ENCODE measurements at regions not wholly inside any gene's neighbourhood (a gene's known extent, or its start where the extent isn't known, plus 50 kb on each side); places are given as distances from the start of the nearest gene placed in this dataset.
"Not testable (repeated sequence)": the region's sequence is repeated elsewhere in the genome, so short reads cannot be mapped to it uniquely, and the experiment has no call there.

DNA sequence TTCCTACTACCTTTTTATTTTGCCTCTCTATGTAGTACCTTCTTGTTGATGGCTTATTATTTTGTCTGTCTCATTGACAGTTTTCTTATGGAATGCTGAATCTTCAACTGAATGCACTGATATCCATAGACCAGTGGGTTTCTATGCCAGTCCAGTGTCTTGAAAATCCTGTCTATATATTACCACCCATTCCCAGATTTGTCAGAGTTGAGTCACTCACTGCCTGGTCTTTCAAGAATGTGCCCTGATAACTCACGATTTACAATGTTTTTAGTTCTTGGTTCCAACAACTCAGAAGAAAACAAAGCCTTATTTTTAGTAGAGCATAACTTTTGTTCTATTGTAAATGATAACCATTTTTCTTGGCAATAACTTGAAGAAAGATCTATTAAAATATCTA is 606.0 kb upstream of the PITX2 start:
- DNase-seq (ENCODE audit: extremely low read depth in 1 of 2, low read depth in 1 of 2): no peak

- no peak for DNase-seq (ENCODE audit: extremely low read depth in 1 of 2, low read depth in 1 of 2)
Observed at GRCh38 chr4:111230265-111230664, 607.4 kb upstream of the PITX2 start.

- DNase-seq (ENCODE audit: extremely low read depth in 1 of 2, low read depth in 1 of 2): no peak
Observed at GRCh38 chr4:111231281-111231680, 608.4 kb upstream of the PITX2 start.

GRCh38 chr4:111234939-111235338 is 612.1 kb upstream of the PITX2 start:
- DNase-seq (ENCODE audit: extremely low read depth in 1 of 2, low read depth in 1 of 2): no peak

- no peak for DNase-seq (ENCODE audit: extremely low read depth in 1 of 2, low read depth in 1 of 2)
Observed at GRCh38 chr4:111263836-111264235, 641.0 kb upstream of the PITX2 start.

DNA sequence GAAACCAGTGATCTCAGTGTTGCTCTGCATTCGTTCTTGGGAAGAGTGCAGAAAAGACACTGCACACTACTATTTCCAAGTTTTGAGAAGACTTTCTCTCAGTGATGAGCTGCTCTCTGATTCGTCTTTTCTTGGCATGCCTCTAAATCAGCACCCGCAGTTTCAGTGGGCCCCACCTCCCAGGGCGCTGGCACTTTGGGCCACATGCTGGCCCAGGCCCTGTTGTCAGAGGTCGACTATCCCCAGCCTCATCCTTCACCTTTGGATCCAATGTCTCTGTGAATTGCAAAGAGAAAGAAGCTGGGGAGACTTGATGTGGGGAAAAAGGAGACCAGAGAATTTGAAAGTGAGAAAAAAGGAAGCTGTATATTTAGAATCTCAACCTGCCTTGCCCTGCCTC is 644.1 kb upstream of the PITX2 start:
- no peak for DNase-seq (ENCODE audit: extremely low read depth in 1 of 2, low read depth in 1 of 2)

DNA sequence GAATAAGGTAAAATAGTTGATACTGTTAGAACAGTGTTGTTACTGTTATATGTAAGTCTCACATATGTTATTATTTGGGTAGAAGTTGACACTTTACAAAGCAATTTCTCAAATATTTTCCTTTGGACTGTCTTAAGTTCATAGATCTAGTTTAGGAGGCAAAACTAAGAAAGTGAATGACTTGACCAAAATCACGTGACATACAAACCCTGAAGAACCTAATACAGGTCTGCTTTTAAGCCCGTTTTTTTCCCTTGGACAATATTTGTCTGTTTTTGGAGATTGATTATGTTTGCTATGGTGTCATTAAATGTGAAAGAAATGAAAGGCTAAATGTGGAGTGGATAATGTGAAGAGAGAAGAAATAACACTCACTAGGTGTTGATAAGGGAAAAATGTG is 644.9 kb upstream of the PITX2 start:
- DNase-seq (ENCODE audit: extremely low read depth in 1 of 2, low read depth in 1 of 2): no peak

- DNase-seq (ENCODE audit: extremely low read depth in 1 of 2, low read depth in 1 of 2): no peak
Observed at GRCh38 chr4:111268769-111269414, 646.0 kb upstream of the PITX2 start.

DNA sequence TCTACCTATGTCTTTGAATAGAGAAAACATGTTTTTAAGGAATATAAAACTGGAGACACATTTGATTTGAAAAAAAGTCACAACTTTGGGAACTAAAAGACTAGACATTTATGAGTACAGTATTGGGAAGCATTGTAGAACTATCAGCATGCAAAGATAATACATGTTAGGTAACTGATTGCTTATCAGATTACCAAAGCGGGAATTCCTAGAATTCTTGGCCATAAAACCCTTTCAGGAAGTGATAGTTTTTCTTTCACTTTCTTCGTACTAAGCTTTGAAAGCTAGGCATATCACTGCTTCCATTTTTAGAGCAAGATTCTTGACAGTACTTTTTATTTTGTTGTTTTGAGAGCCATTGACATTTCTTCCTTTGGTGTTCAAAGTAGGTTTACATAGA is 646.6 kb upstream of the PITX2 start:
- no peak for DNase-seq (ENCODE audit: extremely low read depth in 1 of 2, low read depth in 1 of 2)

- DNase-seq (ENCODE audit: extremely low read depth in 1 of 2, low read depth in 1 of 2): no peak
Observed at GRCh38 chr4:111274060-111274459, 651.2 kb upstream of the PITX2 start.

- no peak for DNase-seq (ENCODE audit: extremely low read depth in 1 of 2, low read depth in 1 of 2)
Observed at GRCh38 chr4:111274486-111274885, 651.6 kb upstream of the PITX2 start.

GRCh38 chr4:111281219-111281618 is 658.3 kb upstream of the PITX2 start:
- no peak for DNase-seq (ENCODE audit: extremely low read depth in 1 of 2, low read depth in 1 of 2)

- no peak for DNase-seq (ENCODE audit: extremely low read depth in 1 of 2, low read depth in 1 of 2)
Observed at GRCh38 chr4:111282035-111282434, 659.2 kb upstream of the PITX2 start.

- DNase-seq (ENCODE audit: extremely low read depth in 1 of 2, low read depth in 1 of 2): peak; percentile 5
Observed at GRCh38 chr4:111283066-111283677, 660.3 kb upstream of the PITX2 start.

DNA sequence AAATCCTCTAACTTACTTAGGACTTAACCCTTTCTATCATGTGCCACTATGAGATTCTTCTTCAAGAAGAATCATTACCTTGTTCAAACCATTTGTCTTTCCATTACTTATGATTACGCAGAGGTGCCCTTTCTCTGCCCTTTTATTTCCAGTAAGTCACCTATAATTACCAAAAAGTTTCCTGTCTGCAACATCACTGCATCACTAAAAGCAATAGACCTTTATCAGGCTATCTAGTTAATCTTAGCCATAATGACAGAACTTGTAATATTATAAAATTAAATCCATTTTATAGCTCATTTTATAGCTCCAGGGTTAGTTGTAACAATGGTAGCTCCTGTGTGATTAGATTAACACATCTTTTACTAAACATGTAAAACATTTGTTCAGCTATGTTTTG is 673.6 kb upstream of the PITX2 start:
- DNase-seq (ENCODE audit: extremely low read depth in 1 of 2, low read depth in 1 of 2): no peak

- no peak for DNase-seq (ENCODE audit: extremely low read depth in 1 of 2, low read depth in 1 of 2)
Observed at GRCh38 chr4:111303806-111304205, 680.9 kb upstream of the PITX2 start.

DNA sequence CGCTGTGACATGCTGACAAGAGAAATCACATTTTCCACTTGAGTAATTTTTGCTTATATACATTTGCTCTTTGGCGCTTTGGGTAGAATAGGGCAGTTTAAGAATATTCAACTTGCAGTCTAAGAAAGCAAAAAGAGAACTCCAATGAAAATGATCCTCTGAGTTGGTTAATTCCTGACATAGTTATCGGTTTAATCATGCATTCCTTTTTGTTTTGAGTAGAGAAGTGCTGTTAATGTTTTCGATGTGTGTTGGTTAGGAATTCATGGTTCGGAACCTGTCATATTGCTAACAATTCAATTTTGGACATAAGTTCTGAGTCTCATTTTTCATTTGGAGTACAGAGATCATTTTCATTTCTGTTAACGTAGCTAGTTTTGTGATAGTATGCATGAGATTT is 700.6 kb upstream of the PITX2 start:
- DNase-seq (ENCODE audit: extremely low read depth in 1 of 2, low read depth in 1 of 2): no peak

DNA sequence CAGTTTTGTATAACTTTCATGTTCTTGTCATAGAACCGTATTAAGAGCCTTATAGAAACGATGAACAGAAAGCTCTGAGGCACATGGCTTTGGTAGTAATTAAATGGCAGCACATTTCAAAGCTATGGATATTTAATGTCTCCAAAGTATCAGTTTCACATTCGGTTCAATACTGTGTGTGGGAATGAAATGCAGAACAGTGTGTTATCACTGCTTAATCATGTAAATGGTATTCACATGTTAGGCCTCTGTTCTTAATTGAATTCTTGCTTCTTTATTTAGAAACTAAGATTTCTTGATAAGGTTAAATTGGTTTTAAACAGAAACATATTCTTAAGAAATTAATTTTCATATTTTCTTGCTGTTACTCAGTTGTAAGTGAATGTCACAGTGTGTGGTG is 701.0 kb upstream of the PITX2 start:
- DNase-seq (ENCODE audit: extremely low read depth in 1 of 2, low read depth in 1 of 2): no peak

- DNase-seq (ENCODE audit: extremely low read depth in 1 of 2, low read depth in 1 of 2): no peak
Observed at GRCh38 chr4:111326450-111326849, 703.6 kb upstream of the PITX2 start.

- no peak for DNase-seq (ENCODE audit: extremely low read depth in 1 of 2, low read depth in 1 of 2)
Observed at GRCh38 chr4:111330786-111331185, 707.9 kb upstream of the PITX2 start.

GRCh38 chr4:111334361-111334760 is 711.5 kb upstream of the PITX2 start:
- no peak for DNase-seq (ENCODE audit: extremely low read depth in 1 of 2, low read depth in 1 of 2)

GRCh38 chr4:111337186-111337876 is 714.5 kb upstream of the PITX2 start:
- not testable (repeated sequence) for DNase-seq (ENCODE audit: extremely low read depth in 1 of 2, low read depth in 1 of 2)

All from stimulated activated CD8-positive, alpha-beta memory T cell treated with anti-CD3 and anti-CD28 coated beads, Interleukin-7, amount 100 ng/mL, for 48 hours (primary cell).